CD4-positive, alpha-beta T cell (primary cell): ENCODE measurements at regions not wholly inside any gene's neighbourhood (a gene's known extent, or its start where the extent isn't known, plus 50 kb on each side); places are given as distances from the start of the nearest gene placed in this dataset.

ENCODE experiments used
- ATAC-seq: fragments of 200-7000 bp; cut with Tn5 transposase; one replicate; pipeline ENCODE4 v1.10.0; 2022; ENCODE audit warnings: mild to moderate bottlenecking; ENCODE audit not compliant: poor library complexity
- CTCF ChIA-PET: fragments of 350-600 bp; sonication (Branson Sonifier 250); formaldehyde crosslinking; loops from one replicate; lab custom pipeline; 2021; ENCODE audit warnings: antibody characterized with exemption, inconsistent platforms; lab: Charles Lee
- POLR2A ChIA-PET: fragments of 350-600 bp; sonication (Branson Sonifier 250); formaldehyde crosslinking; loops from one replicate; lab custom pipeline; 2021; ENCODE audit warnings: antibody characterized with exemption, inconsistent platforms; lab: Charles Lee
- DNase-seq, 14 experiments: peaks; one replicate each; pipeline ENCODE4 v3.0.0-alpha.2; 2013 to 2020; ENCODE audit warnings: mixed read lengths in 2 of 14
- H3K27ac ChIP-seq, 2 donors: one replicate each; pipeline versions ENCODE4 v1.5.1 to v1.7.0; 2013; ENCODE audit warnings: low read length in 2 of 2, low read depth in 1 of 2, mild to moderate bottlenecking in 1 of 2
- H3K27me3 ChIP-seq, 2 experiments: 1 replicate in 1 of 2; 2 replicates in 1 of 2; pipeline versions ENCODE4 v1.6.1 to v1.7.0; 2013; ENCODE audit warnings: low read length in 2 of 2, control low read depth in 1 of 2, mild to moderate bottlenecking in 1 of 2, moderate library complexity in 1 of 2; ENCODE audit not compliant: insufficient read depth in 2 of 2, control insufficient read depth in 1 of 2
- H3K36me3 ChIP-seq: one replicate; pipeline ENCODE4 v1.6.1; 2013; ENCODE audit warnings: low read length, control low read depth; ENCODE audit not compliant: insufficient read depth
- H3K4me1 ChIP-seq: one replicate; pipeline ENCODE4 v1.6.1; 2013; ENCODE audit warnings: low read length, control low read depth; ENCODE audit not compliant: insufficient read depth
- H3K4me3 ChIP-seq: one replicate; pipeline ENCODE4 v1.5.1; 2013; ENCODE audit warnings: mild to moderate bottlenecking, low read length, moderate library complexity
- H3K9me3 ChIP-seq, 2 experiments: 1 replicate in 1 of 2; 2 replicates in 1 of 2; pipeline versions ENCODE4 v1.6.1 to v1.7.0; 2013; ENCODE audit warnings: low read length in 2 of 2, mild to moderate bottlenecking in 2 of 2, control low read depth in 1 of 2, moderate library complexity in 1 of 2; ENCODE audit not compliant: control insufficient read depth in 1 of 2, insufficient read depth in 1 of 2
- H3K27ac Mint-ChIP-seq: one replicate; pipeline ENCODE4 v1.8.0; 2020; ENCODE audit warnings: mixed read lengths
- H3K27me3 Mint-ChIP-seq: one replicate; pipeline ENCODE4 v1.8.0; 2021; ENCODE audit warnings: mixed read lengths
- H3K36me3 Mint-ChIP-seq: one replicate; pipeline ENCODE4 v1.8.0; 2021; ENCODE audit warnings: low read depth, mixed read lengths
- H3K4me1 Mint-ChIP-seq: one replicate; pipeline ENCODE4 v1.8.0; 2021; ENCODE audit warnings: low read depth, mixed read lengths
- H3K4me3 Mint-ChIP-seq: one replicate; pipeline ENCODE4 v1.8.0; 2020; ENCODE audit warnings: mild to moderate bottlenecking, mixed read lengths
- H3K9me3 Mint-ChIP-seq: one replicate; pipeline ENCODE4 v1.8.0; 2020; ENCODE audit warnings: mixed read lengths
- CTCF ChIP-seq: fragments of 200-600 bp; IDR thresholded peaks from one replicate; pipeline ENCODE4 v1.8.0; 2022; ENCODE audit warnings: antibody characterized with exemption, mild to moderate bottlenecking
- intact Hi-C, 2 experiments: fragments of 100-400 bp; cut with DNase I in 1 of 2; cut with micrococcal nuclease in 1 of 2; formaldehyde crosslinking; loops; one replicate each; pipeline versions ENCODE4 v1.15.1 to v1.9.0; 2023 to 2025; cut with DNase I, micrococcal nuclease

- CTCF ChIA-PET: no interaction called here
- H3K27ac ChIP-seq: no peak overlapping the region
- Mint-ChIP-seq H3K36me3 (no peaks in the 10 kb centered on the region), H3K9me3 (no peaks in the 10 kb centered on the region), H3K27me3 (peaks cover 55% of the 10 kb centered on the region), H3K27ac (no peak overlapping the region), H3K4me1 (no peaks in the 10 kb centered on the region), H3K4me3 (no peak overlapping the region)
- no peaks in the 10 kb centered on the region for H3K9me3 ChIP-seq
- no peaks in the 10 kb centered on the region for H3K4me1 ChIP-seq
- DNase-seq (no peak), ATAC-seq (no peak)
- H3K36me3 ChIP-seq: no peaks in the 10 kb centered on the region
- POLR2A ChIA-PET: no interaction called here
- peaks cover 4 to 6% of the 10 kb centered on the region in 2 experiments for H3K27me3 ChIP-seq
- no peak for TF ChIP-seq CTCF
- H3K4me3 ChIP-seq: no peak overlapping the region
- intact Hi-C loops: no loop called here
Measured at GRCh38 chr1:37238364-37239224, 204.3 kb upstream of the GRIK3 start.

- Histone ChIP-seq H3K4me1 (no peaks in the 10 kb centered on the region), H3K9me3 (no peaks in the 10 kb centered on the region), H3K36me3 (no peaks in the 10 kb centered on the region), H3K27me3 (peaks cover 4 to 5% of the 10 kb centered on the region in 2 experiments), H3K27ac (no peak overlapping the region), H3K4me3 (no peak overlapping the region)
- H3K4me1 Mint-ChIP-seq: no peaks in the 10 kb centered on the region
- intact Hi-C loops: no loop called here
- H3K4me3 Mint-ChIP-seq: no peak overlapping the region
- TF ChIP-seq CTCF: no peak
- H3K27ac Mint-ChIP-seq: no peak overlapping the region
- ATAC-seq (no peak), DNase-seq (no peak)
- H3K27me3 Mint-ChIP-seq: peaks cover 50% of the 10 kb centered on the region
- ChIA-PET CTCF (no interaction called here), POLR2A (no interaction called here)
- no peaks in the 10 kb centered on the region for H3K36me3 Mint-ChIP-seq
- H3K9me3 Mint-ChIP-seq: no peaks in the 10 kb centered on the region
Measured at GRCh38 chr1:37239225-37239740, 205.0 kb upstream of the GRIK3 start.

- intact Hi-C loops: no loop called here
- DNase-seq (no peak), ATAC-seq (no peak)
- H3K27me3 Mint-ChIP-seq: peaks cover 48% of the 10 kb centered on the region
- ChIA-PET POLR2A (no interaction called here), CTCF (no interaction called here)
- TF ChIP-seq CTCF: no peak
- H3K27ac ChIP-seq: no peak overlapping the region
- no peaks in the 10 kb centered on the region for H3K9me3 ChIP-seq
- H3K4me3 Mint-ChIP-seq: no peak overlapping the region
- no peaks in the 10 kb centered on the region for H3K36me3 ChIP-seq
- H3K4me1 Mint-ChIP-seq: no peaks in the 10 kb centered on the region
- H3K27ac Mint-ChIP-seq: no peak overlapping the region
- peaks cover 2 to 4% of the 10 kb centered on the region in 2 experiments for H3K27me3 ChIP-seq
- no peak overlapping the region for H3K4me3 ChIP-seq
- no peaks in the 10 kb centered on the region for H3K9me3 Mint-ChIP-seq
- H3K4me1 ChIP-seq: no peaks in the 10 kb centered on the region
- no peaks in the 10 kb centered on the region for H3K36me3 Mint-ChIP-seq
Measured at GRCh38 chr1:37240897-37241296, 206.6 kb upstream of the GRIK3 start.
